Fibroblast of skin of right biceps (primary cell): ENCODE measurements at regions not wholly inside any gene's neighbourhood (a gene's known extent, or its start where the extent isn't known, plus 50 kb on each side); places are given as distances from the start of the nearest gene placed in this dataset.
"Not testable (repeated sequence)": the region's sequence is repeated elsewhere in the genome, so short reads cannot be mapped to it uniquely, and the experiment has no call there.

Source experiments
- DNase-seq: peaks from one replicate; pipeline ENCODE4 v3.0.0-alpha.2; 2013

GRCh38 chr1:234809854-234810245 lies 199.9 kb upstream of the IRF2BP2 start:
- not testable (repeated sequence) for DNase-seq

GRCh38 chr1:234808943-234809853 lies 199.2 kb upstream of the IRF2BP2 start:
- peak; percentile 59 for DNase-seq

- not testable (repeated sequence) for DNase-seq
Measured at GRCh38 chr1:234808459-234808858, 198.5 kb upstream of the IRF2BP2 start.

- DNase-seq = not testable (repeated sequence)
Measured at GRCh38 chr1:234807705-234808104, 197.7 kb upstream of the IRF2BP2 start.

- DNase-seq = not testable (repeated sequence)
Measured at GRCh38 chr1:234802586-234802985, 192.6 kb upstream of the IRF2BP2 start.

GRCh38 chr1:234801636-234802035 lies 191.7 kb upstream of the IRF2BP2 start:
- not testable (repeated sequence) for DNase-seq

GRCh38 chr1:234801147-234801546 lies 191.2 kb upstream of the IRF2BP2 start:
- not testable (repeated sequence) for DNase-seq

- DNase-seq = not testable (repeated sequence)
Measured at GRCh38 chr1:234800563-234800962, 190.6 kb upstream of the IRF2BP2 start.

GRCh38 chr1:234799021-234799689 lies 189.2 kb upstream of the IRF2BP2 start:
- not testable (repeated sequence) for DNase-seq

- not testable (repeated sequence) for DNase-seq
Measured at GRCh38 chr1:234797216-234797615, 187.2 kb upstream of the IRF2BP2 start.

GRCh38 chr1:234796438-234796792 lies 186.4 kb upstream of the IRF2BP2 start:
- DNase-seq = not testable (repeated sequence)

GRCh38 chr1:234795711-234796437 lies 185.9 kb upstream of the IRF2BP2 start:
- peak; percentile 31 for DNase-seq

- not testable (repeated sequence) for DNase-seq
Measured at GRCh38 chr1:234795007-234795406, 185.0 kb upstream of the IRF2BP2 start.

- not testable (repeated sequence) for DNase-seq
Measured at GRCh38 chr1:234794452-234794851, 184.5 kb upstream of the IRF2BP2 start.

GRCh38 chr1:234793924-234794323 lies 183.9 kb upstream of the IRF2BP2 start:
- DNase-seq = not testable (repeated sequence)

GRCh38 chr1:234792221-234792864 lies 182.4 kb upstream of the IRF2BP2 start:
- not testable (repeated sequence) for DNase-seq

GRCh38 chr1:234791615-234792014 lies 181.6 kb upstream of the IRF2BP2 start:
- DNase-seq = not testable (repeated sequence)

- not testable (repeated sequence) for DNase-seq
Measured at GRCh38 chr1:234790333-234790732, 180.4 kb upstream of the IRF2BP2 start.

- not testable (repeated sequence) for DNase-seq
Measured at GRCh38 chr1:234787011-234787584, 177.1 kb upstream of the IRF2BP2 start.

- not testable (repeated sequence) for DNase-seq
Measured at GRCh38 chr1:234785922-234786321, 175.9 kb upstream of the IRF2BP2 start.

GRCh38 chr1:234785471-234785919 lies 175.5 kb upstream of the IRF2BP2 start:
- DNase-seq = peak; percentile 81

GRCh38 chr1:234784108-234784507 lies 174.1 kb upstream of the IRF2BP2 start:
- not testable (repeated sequence) for DNase-seq
